HG02870 (cell line): ENCODE measurements at regions not wholly inside any gene's neighbourhood (a gene's known extent, or its start where the extent isn't known, plus 50 kb on each side); places are given as distances from the start of the nearest gene placed in this dataset.
"Not testable (repeated sequence)": the region's sequence is repeated elsewhere in the genome, so short reads cannot be mapped to it uniquely, and the experiment has no call there.

Experiments used
- ATAC-seq: cut with Tn5 transposase; IDR thresholded peaks from one replicate; pipeline ENCODE4 v1.9.1; 2021; ENCODE audit warnings: mild to moderate bottlenecking, moderate library complexity; ENCODE audit not compliant: unreplicated experiment

DNA sequence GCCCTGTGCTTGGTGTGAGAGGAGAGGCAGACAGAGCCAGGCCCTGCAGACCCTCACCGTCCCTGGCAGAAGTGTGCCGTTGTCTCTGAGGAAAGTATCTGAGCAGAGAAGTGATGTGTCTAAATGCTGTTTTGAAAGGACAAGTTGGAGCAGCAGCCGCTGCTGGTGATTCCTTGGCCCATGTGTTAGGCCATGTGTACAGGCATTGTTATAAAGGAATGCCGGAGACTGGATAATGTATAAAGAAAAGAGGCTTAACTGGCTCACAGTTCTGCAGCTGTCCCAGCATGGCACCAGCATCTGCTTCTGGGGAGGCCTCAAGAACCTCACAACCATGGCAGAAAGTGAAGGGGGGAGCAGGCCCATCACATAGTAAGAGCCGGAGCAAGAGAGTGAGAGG, 334.6 kb upstream of the ATP10A start:
- no peak for ATAC-seq

DNA sequence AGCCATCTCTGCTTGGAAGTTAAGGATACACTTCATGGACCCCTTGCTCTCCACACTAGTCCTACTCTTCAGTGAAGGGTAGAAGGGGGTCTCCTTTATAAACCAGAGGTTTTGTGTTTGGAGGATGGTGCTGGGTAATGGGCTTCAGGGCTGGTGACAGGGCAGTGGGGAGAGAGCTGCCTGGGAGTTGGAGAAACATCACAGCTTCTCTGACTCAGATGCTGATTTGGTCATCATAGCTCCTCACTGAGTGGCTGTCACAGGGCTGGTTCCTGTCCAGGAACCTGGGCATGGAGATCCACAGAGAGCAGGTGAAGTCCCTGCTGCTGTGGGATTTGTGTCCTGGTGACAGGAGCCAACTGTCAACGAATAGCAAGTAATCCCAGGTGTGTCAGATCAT, 333.9 kb upstream of the ATP10A start:
- ATAC-seq = no peak

DNA sequence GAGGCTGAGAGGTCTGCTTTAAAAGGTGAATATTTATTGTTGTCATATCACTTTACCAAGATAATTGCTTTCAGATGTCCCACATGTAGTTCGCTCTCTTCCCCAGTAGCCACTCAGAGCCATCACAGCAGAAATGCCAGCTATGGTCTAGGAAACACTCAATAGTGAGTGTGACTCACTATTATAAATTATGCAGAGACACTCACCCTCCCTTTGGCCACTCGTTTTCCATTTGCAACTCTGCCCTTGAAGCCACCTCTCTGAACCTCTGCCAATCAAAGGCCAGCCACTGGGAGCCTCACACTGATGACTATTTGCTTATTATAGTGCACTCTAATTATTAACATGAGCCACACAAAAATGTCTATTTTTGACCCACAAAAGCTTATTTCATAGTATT, 328.1 kb upstream of the ATP10A start:
- ATAC-seq = no peak

DNA sequence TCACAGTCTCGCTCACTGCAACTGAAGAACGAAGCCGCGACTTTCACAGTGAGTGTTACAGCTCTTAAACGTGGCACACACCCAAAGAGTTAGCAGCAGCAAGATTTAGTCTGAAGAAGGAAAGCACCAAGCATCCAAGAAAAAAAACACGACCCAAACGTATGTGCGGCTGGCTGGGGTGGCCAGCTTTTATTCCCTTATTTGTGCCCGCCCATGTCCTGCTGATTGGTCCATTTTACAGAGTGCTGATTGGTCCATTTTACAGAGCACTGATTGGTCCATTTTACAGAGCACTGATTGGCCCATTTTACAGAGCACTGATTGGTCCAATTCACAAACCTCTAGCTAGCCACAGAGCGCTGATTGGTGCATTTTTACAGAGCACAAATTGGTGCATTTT, 323.0 kb upstream of the ATP10A start:
- not testable (repeated sequence) for ATAC-seq

DNA sequence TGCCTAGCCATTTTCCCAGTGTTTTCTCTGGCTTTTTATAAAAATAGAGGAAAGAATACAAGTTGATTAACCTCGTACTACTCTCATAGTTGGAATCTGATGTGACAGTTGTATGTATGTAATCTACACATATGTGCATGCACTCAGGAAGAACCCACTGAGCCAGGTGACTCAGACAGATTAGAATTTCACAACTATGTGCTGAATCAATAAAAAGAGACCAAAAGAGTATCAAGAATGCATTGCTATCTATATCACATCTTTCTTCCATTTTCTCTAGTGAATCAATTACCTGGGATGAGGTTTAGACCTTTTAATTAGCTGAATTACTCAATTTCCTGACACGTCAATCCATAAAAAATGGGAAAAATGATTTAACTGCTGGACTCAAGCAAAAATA, 319.3 kb upstream of the ATP10A start:
- no peak for ATAC-seq

DNA sequence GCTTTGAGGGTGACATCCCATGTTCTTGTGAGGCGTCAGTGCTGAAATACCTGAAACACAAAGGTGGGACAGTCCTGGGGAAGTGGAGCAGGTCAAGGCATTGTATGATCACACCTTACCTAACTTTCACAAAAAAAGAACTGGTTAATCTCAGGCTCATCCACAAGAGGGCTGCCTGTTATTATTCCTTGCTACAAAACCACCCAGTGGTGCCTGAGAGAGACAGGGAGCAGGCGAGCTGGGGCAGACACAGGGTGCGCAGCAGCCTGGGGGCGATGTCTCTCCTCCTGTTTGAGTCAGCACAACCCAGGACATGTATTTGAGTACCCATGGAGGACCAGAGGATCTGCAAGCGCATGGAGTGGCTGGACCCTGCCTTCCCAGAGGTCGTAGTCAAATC, 316.8 kb upstream of the ATP10A start:
- ATAC-seq = no peak

DNA sequence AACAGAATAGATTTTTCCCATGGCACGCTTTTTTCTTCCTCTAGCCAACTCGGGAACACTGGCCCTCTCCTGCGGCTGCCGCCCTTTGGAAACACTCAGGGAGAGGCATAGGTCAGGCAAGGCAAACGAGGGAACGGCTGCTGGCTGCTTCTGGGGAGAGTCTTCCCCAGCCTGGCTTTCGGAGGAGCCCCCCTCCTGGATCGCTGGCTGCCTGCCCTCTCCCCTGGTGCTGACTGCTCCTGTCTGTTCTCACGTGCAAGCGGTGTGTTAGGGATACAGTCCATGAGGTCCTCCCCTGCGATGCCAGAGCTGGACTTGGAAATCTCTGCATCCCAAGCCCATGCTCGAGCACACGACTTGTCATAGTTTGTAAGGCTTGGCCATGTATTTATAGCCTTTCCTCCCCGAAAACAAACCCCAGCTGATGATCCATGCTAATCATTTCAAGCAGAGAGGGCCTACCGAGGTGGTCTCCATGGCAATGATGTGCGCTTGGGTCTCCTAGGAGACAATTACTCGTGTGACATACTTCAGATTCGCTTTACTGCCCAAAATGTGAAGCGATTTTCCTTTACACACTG, 315.6 kb upstream of the ATP10A start:
- no peak for ATAC-seq

DNA sequence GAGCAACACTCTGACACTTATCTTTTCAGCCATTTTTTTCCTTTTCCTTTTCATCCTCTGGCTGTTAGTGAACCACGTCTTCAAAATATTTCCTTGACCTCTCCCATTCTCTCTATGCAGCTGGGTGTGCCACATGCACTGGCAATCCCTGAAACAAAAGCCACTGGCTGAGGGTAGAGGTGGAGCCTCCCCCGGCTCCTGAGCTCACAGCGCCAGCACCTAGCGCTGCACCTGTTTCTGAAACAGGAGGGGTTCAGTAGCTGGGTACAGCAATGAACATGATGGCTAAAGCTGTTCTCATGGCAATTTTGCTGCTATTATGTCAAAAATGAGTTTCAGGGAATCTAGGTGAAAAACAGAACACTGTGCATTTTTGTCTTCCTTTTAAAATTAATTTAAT, 314.7 kb upstream of the ATP10A start:
- no peak for ATAC-seq

DNA sequence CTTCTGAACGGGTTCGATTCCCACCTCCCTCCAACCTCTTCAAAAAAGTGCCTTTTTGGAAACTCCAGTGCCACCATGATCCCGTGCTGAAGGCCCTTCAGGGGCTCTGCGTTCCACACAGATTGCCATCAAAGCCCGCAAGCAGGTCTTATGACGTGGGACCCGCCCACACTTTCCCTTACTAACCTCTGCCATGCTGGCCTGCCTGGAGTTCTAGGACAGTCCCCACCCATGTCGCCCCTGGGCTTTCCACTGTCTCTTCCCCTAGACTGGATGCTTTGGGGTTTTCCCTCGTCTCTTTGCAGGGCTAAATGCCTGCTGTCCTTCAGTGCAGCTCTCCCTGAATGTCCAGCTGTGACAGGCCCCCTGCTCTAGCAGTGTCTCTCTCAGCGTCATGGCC, 313.7 kb upstream of the ATP10A start:
- ATAC-seq = no peak

DNA sequence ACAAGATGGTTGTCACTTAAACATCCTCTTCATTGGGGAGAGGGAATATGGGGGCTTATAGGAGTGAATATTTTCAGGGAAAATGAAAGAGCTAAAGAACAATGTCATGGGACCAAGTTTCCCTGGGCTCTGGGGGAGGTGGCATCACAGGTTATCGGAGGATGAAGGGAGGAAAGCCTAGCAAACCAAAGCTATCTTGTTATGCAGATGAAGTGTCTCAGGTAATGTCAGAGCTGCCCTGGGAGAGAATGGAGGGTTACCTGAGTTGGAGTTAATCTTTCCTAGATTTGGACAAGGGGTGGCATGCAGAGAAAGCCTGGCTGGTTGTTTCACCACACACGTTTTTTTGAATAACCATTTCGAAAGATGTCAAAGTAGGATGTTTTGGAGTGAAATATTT, 308.1 kb upstream of the ATP10A start:
- no peak for ATAC-seq

DNA sequence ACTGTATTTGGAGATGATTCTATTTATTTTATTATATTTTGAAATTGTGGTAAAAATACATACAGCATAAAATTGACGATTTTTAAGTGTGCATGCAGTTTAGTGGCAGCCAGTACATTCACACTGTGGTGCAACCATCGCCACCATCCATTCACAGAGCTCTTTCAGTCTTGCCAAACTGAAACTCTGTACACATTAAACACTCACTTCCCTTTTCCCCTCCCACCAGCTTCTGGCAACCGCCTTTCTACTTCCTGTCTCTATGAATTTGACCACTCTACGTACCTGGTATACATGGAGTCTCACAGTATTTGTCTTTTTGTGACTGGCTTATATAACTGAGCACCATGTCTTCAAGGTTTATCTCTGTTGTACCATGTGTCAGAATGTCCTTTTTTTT, 303.3 kb upstream of the ATP10A start:
- ATAC-seq = no peak

DNA sequence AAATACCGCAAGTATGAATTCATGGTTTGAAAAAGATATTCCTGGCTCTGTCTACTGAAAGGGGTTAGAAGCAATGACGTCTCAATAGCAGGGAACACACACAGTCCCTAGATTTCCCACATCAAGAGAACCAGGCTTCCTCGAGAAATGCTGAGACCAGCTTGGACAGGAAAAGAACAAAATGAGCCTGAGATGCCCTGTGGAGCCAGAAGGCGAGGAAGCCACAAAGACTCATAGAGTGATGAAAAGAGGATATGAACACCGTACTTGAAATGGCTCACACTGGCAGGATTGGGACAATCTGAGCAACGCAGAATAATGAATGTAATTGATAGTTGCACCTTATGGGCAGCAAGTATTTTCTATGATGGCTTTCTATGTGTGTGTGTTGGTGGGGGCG, 302.4 kb upstream of the ATP10A start:
- no peak for ATAC-seq

DNA sequence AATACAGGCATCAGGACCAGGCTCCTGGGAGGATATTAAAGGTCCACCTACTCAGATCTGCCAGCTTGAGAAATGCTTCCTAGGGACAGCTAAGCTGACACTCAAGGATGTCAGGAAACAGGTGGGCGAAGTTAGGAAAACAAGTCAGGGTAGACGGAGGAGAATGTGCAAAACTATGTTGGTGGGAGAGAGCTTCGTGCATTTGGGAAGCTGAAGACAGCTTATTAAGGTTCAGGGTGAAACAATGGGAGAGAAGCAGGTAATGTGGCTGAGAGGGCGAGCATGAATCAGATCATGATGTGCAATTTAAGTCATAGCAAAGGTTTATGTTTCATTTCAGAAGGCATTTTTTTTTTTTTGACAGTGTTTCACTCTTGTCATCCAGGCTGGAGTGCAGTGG, 297.2 kb upstream of the ATP10A start:
- no peak for ATAC-seq

DNA sequence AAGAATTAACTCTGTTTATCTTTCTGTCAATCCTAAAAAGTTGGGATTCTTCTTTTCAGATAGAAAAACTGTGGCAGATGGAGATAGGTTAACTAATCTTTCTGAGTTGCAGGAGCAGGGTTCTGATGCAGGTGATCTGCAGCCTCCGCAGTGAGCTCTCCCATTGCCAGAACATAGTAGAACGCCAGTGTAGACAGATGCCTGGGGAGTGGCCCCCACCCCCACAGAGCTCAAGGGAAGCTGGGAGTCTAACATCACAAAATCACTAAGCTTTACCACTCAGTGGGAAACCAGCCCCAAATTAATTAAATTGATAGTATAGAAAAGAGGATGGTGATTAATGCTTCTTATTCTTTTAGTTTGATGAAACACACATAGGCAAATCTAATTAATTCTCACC, 295.0 kb upstream of the ATP10A start:
- ATAC-seq = no peak

DNA sequence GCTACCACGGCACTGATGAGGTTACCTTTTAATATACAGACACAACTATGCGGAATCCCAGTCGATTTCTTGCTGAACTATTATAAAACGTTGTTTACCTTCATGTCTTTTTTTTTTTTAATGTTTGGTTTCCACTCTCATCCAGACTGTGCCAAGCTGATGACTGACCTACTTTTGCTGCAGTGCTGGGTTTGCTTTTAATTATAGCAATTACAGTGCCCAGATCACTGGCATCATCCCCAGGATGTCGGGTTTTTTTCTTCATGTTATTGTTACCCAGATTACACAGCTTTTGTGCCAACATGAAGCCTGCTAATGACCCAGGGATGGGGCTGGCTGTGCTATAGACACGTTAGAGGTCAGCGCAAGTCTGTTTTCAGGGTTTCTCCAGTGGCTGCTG, 294.0 kb upstream of the ATP10A start:
- ATAC-seq = no peak

DNA sequence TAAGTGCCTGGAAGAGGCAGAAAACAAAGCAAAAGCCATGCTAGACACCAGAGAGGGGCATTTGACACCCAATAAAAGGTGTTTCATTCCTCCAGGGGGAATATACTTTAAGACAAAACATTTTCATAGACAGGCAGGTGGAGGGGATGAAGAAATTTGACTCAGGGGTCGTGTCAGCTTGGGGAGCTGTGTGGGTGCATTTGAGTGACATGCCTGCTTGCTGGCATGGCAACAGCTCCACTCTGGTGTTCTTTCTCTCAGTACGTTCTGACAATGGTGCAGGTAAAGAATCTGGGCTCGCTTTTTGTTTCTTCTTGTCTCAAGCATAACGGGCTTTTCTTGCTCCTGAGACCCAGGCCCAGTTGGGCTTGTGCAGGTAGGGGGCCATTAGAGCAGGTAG, 292.9 kb upstream of the ATP10A start:
- no peak for ATAC-seq

DNA sequence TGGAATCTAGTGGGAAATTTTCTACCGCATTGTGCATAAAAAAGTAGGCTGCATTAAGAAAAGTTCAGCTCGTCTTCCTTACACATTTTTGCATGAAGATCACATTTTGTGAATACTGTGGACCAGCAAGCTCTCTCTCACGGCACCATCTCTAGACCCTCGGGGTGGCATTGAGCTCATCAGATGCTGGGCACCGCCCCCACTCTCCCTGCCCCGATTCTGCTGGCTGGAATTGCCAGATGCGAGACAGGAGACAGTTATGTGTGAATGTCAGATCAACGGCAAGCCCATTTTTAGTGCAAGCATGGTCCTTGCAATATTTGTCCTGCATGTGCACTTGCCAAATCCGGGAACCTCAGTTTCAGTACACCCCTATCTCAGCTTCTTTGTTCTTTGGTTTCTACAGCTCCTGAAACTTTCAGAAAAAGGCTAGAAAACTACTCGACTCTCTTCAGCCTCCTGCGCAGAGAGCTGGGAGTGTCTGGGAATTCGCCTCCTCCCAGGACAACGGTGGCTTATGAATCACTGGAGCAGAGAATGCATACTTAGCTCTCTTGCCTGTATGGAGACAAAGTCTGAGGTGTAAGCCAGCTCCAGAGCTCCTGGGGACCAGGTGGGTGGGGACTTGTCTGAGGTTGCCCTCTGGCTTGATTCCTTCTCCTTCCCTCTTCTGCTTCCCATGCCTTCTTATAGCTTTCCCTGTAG, 285.2 kb upstream of the ATP10A start:
- ATAC-seq = no peak

DNA sequence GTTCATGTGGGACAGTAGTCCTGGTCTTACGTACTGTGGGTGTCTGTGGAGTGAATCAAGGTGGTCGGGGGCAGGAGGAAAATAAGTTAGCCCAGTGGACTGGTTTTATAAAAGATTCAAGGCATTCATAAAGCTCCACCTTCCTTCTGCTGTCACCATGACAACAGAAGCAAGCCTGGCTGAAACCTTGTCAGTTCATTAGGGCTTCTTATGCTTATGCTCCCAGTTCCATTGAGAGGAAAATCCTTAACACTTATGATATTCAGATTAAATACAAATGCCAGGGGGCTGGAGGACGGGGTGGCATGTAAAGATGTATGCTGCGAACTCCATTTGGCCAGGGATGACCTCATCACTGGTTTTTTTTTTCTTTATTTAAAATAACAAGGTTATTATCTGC, 283.1 kb upstream of the ATP10A start:
- no peak for ATAC-seq

DNA sequence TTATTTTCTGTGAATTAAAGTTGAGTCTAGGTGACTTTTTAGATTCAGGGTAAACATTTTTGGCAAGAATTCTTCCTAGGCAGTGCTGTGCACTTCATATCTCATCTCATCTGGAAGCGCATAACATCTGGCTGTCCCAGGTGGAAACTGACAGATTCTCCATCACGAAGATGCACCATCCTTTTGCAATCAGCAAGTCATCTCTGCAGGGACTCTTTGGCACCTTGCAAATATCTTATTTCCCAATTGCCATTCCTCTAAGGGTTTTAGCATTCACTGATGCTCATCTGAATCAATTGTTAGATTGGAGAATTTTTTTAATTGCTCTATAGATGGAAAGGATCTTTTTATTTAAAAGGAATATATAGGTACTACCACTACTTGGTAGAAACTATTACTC, 282.7 kb upstream of the ATP10A start:
- no peak for ATAC-seq

DNA sequence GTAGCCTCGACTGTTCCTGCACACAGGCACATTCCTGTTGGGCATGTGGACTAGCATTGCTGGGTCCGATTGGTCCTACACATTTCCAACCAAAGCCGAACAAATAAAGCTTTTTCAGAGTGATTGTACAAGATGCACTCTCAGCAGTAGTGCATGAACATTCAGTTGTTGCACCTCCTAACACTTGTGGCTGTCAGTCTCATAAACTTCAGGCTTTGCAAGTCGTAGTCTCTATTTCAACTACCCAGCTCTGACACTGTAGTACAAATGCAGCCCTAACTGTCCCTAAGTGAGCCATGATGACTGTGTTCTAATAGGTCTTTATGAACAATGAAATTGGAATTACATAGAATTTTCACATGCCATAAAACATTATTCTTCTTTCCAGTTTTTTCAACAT, 281.7 kb upstream of the ATP10A start:
- no peak for ATAC-seq

DNA sequence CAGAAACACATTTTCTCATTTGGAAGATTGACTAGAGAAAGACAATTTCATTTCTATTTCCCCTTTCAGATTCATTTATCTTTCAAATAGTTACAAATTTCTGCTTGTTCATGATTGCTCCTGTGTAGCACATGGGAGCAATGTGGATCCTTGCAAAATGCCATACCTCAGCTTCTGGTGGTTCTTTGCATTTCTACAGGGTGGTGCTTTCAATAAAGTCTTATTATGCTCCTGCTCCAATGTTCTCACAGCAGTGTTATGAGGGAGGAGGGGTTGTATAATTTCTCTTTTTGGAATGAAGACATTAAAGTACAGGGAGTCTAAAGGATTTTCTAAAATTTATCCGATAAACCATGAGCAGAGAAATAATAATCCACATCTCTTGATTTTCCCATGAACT, 280.1 kb upstream of the ATP10A start:
- no peak for ATAC-seq

DNA sequence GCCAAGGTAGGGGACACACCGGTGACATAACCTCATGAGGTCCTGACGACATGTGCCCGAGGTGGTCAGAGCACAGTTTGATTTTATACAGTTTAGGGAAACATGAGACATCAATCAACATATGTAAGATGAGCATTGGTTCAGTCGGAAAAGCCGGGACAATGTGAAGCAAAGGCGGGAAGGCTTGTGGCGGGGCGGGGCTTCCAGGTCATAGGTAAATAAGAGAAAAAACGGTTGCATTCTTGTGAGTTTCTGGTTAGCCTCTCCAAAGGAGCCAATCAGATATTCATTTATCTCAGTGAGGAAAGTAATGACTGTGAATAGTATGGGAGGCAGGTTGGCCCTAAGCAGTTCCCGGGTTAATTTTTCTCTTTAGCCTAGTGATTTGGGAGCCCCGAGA, 271.7 kb upstream of the ATP10A start:
- no peak for ATAC-seq

DNA sequence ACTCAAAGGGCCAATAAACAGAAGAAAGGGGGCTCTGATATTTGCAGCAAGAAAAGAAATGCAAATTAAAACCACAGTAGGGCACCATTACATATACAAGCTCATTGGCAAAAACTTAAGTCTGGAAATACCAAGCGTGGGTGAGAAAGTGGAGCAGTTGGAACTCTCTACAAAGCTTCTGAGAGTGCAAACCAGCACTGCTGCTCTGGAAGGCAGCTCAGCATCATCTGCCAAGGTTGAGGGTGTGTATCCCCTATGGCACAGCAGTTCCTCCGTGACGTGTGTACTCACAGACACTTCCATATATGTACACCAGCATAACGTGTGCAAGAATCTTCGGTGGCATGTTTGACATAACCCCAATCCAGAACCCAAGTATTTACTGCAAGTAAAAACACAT, 271.0 kb upstream of the ATP10A start:
- no peak for ATAC-seq
